HG03520 (cell line): ENCODE measurements at regions not wholly inside any gene's neighbourhood (a gene's known extent, or its start where the extent isn't known, plus 50 kb on each side); places are given as distances from the start of the nearest gene placed in this dataset.
"Not testable (repeated sequence)": the region's sequence is repeated elsewhere in the genome, so short reads cannot be mapped to it uniquely, and the experiment has no call there.

ENCODE experiments used
- ATAC-seq: cut with Tn5 transposase; IDR thresholded peaks from one replicate; pipeline ENCODE4 v1.9.1; 2021; ENCODE audit warnings: mild to moderate bottlenecking, moderate library complexity; ENCODE audit not compliant: unreplicated experiment

DNA sequence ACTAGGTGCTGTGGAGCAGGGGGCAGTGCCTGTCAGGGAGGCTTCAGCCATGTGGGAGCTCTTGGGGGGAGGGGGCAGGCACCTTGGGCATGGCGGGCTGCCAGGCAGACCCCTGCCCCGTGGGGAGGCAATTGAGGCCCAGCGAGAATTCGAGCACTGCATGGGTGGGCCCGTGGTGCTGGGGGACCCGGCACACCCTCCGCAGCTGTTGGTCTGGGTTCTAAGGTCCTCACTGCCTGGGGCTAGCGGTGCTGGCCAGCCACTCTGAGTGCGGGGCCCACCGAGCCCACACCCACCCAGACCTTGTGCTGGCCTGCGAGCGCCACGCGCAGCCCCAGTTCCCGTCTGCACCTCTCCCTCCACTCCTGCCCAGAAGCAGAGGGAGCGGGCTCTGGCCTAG lies 835.5 kb upstream of the CNTN5 start:
- ATAC-seq: no peak

DNA sequence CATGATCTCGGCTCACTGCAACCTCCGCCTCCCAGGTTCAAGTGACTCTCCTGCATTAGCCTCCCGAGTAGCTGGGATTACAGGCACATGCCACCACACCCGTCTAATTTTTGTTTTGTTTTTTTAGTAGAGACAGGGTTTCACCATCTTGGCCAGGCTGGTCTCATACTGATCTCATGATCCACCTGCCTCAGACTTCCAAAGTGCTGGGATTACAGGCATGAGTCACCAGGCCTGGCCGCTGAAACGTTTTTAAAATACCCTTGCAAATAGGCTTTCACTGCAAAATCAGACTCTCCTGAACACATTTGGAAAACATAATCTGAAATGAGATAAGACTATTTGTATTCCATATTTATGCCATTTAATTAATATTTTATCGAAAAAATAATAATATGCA lies 826.1 kb upstream of the CNTN5 start:
- ATAC-seq: no peak

DNA sequence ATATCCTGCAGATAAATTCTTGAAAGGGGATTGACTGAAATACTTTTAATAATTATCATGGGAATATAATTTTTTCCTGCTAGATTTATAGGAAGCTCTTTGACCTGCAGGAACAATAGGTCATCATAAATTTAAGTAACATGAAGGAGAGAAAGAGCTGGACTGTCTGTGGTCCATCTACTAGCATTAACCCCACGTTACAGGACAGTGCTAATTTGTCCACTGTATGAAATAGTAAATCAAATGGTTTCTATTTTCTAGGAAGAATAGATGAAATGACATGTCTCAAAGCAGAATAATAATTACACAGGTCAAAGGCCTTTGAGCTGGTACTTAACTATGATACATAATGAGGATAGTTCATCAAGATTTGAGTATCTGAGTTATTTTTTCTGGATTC lies 825.4 kb upstream of the CNTN5 start:
- no peak for ATAC-seq

DNA sequence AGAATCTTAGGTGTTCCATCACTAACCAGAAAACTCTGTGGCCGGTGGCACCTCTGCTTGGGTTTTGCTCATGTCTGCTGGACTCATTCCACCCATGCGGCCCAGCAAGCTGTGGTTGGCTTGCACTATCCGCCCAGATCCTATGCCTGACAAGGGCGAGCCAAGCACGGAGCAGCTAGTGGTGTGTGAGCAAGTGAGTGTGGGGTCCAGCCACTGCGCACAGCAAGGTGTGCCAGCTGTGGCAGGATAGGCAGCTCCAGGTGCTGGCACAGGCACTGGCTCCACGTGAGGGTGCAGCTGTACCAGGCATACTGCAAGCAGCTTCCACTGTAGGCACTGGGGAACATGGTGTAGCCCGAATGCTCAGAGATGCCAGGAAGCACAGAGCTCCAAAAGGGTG lies 813.7 kb upstream of the CNTN5 start:
- ATAC-seq: no peak

DNA sequence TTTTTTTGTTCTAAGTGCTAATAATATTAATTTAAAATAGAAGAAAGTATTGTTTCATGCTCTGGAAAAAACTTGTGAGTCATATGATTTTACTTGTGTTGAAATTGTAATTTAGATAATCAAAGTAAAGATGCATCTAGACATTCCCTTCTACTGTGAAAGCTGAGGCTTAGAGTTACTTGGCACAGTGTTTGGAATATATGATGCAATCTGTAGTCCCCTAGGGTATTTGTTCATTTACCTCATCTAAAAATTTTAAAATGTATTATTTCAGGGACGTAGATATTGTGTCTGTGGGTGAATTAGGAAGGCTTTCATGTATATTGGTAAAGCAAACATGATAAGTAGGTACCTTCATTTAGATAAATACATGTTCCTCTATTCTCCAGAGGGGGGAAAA lies 793.5 kb upstream of the CNTN5 start:
- no peak for ATAC-seq

DNA sequence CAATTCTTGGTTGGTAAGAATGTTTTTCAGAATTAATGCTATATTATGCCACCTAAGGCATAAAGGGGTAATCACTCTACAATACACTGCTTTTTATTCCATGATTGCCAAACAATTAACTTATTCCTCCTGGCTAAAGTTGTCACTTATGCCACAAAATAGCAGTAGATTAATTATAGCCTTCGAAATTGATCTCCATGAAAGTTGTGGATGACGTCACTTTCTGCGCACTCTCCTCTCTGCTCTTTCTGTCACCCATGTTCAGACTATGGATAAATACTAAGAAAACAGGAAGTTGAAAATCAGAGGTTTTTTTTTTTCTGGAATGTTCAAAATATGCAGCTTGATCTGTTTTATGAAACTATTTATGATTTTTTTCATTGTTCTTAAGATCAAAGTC lies 790.1 kb upstream of the CNTN5 start:
- no peak for ATAC-seq

DNA sequence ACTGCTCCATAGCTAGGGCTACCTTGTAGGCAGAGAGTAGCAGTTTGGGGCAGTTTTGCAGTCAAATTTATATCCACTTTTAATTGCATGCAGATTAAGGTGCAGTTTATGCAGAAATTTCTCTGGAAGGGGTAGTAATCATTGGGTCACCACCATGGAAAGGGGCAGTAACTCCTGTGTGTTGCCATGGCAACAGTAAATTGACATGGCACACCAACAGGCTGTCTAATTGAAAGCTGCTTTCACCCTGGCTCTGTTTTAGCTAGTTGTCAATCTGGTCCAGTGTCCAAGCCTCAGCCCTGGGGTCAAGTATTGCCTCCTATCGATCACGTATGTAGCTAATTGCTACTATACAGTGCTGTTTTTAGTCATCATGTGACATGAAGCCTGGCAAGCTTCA lies 786.1 kb upstream of the CNTN5 start:
- ATAC-seq: no peak

DNA sequence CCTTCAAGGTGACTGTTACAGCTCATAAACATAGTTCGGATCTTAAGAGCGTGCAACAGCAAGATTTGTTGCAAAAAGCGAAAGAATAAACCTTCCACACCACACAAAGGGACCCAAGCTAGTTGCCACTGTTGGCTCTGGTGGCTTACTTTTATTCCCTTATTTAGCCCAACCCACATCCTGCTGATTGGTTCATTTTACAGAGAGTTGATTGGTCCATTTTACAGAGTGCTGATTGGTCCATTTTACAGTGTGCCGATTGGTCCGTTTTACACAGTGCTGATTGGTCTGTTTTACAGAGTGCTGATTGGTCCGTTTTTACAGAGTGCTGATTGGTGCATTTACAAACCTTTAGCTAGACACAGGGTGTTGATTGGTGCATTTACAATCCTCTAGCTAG lies 776.9 kb upstream of the CNTN5 start:
- ATAC-seq: no peak

DNA sequence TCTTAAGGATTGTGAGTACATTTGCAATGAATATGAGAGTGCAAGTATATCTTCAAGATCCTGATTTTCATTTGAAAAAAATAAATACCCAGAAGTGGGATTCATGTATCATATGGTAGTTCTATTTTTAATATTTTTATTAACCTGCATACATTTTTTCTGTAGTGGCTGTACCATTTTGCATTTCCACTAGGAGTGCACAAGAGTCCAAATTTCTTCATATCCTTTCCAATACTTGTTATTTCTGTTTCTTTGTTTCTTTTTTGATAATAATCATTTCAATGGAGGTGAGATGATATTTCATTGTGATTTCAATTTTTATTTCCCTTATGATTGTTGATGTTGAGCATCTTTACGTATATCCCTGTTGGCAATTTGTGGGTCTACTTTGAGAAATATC lies 759.8 kb upstream of the CNTN5 start:
- ATAC-seq: no peak

DNA sequence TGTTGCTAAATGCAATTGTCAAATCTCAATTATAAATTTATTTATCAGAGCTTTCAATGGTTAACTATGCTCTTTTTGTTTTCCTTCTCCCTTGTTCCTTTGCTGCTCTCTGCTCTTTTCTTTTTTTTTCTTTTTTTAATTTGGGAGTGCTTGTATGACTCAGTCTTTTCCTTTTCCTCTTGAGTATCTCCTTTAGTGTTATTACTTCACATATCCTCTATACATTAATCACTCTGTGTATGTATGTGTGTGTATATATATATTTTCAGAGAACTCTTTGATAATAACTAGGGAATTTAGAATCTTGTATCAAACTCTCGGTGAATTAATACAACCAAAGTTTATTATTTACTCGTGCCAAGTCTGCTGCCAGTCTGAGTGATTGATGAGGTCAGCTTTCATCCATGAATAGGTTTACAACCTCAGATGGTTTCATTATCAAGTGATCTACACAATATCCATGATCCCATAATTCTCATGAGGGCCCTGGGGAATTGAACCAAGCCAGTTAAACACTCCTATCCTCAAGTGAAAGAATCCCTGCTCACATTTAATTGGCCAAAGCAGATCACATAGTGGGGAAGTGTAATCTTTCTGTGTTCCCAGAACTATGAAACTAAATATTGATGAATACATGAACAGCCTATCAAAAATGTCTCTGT lies 743.4 kb upstream of the CNTN5 start:
- ATAC-seq: no peak

DNA sequence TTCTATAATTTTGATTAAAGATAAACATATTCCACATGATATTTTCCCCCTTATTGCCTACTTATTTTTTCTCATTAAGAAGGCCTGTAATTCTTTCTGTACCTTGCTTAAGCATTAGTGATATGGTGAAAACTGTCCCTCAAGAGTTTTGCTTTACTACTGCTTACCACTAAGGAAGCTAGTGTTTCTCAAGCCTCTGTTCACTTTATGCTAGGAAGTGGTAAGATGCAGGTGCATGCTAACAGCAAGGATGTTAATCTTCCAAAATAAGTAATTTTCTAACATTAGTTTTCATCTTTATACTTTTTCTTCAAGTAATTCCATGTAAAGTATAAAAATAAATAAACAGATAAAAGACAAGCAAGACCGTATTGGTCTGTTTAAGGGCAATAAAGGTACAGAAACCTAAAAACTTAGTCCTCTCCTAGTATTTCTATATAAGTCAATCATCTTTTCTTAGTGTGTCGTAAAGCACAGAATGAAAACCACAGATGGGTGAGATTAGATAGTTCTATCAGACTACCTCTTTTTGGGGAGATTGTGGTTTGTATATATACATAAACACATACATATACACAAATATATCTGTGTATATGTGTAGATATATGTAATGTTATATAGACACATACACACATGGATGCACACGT lies 731.0 kb upstream of the CNTN5 start:
- no peak for ATAC-seq

DNA sequence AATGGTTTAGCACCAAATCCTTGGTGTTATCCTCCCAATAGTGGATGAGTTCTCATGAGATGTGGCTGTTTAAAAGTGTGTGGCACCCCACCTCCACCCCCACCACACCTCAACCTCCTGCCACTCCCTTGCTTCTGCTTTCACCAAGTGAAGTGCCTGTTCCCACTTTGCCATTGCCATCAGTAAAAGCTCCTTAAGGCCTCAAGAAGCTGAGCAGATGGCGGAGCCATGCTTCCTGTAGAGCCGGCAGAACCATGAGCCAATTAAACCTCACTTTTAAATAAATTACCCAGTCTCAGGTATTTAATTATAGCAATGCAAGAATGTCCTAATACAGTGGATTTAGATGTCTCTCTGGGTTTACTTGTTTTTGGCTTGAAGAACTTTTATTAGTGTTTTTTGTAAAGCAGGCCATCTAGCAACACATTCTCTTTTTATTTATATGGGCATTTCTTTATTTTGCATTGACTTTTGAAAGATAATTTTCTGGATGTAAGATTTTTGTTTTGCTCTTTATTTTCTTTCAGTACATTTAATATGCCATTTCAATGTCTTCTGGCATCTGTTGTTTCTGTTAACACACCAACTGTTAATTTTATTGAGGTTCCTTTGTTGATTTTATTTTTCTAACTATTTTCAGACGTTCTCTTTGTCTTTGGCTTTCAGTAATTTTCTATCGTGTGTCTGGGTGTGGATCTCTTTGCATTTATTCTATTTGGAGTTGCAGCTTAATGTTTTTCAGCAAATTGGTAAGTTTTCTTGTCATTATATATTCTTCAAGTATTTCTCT lies 724.5 kb upstream of the CNTN5 start:
- no peak for ATAC-seq

DNA sequence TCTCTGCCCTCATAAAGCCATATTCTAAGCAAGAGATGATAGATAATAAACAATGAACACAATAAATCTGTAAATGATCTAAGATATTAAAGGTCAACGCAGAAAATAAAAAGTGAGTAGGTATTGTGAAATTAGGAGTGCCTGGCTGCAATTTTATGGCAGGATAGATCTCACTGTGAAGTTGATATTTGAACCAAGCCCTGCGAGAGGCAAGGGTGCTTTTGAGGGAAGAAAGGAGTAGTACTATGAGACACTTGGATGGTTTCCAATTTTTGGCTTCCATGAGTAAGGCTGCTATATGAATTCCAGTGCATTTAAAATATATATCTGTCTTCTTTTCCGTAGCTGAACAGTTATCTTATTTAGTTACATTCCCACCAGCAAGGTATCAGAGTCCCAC lies 720.0 kb upstream of the CNTN5 start:
- ATAC-seq: no peak

DNA sequence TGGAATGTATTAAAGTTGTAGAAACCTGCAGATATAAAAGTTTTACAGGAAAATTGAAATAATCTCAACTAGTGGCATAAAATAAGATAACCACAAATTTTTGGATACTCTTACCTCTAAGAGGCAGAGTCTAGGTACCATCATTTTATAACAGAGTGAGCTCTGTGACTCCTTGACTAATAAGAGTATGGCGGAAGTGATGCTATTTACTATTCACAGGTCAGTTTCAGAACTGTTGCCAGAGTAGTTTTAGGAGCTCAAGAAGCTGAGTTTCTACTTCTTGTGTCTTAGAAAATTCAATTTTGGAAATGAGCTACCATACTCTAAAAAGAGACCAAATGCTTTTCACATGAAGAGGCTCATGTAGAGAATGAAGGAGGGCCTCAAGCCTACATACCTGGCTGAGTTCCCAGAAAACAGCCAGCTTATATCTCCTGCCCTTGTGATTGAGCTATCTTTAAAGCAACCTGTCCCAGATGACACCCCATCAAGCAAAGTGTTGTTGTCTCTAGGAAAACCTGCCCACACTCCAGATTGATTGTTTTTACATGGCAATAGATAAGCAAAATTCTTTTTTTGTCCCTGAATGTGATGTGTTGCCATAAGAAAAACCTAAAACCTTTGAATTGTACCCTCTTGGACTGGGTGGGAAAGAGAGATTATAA lies 712.8 kb upstream of the CNTN5 start:
- ATAC-seq: no peak

DNA sequence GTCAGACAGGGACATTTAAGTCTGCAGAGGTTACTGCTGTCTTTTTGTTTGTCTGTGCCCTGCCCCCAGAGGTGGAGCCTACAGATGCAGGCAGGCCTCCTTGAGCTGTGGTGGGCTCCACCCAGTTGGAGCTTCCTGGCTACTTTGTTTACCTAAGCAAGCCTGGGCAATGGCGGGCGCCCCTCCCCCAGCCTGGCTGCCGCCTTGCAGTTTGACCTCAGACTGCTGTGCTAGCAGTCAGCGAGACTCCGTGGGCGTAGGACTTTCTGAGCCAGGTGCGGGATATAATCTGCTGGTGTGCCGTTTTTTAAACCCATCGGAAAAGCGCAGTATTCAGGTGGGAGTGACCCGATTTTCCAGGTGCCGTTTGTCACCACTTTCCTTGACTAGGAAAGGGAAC lies 690.4 kb upstream of the CNTN5 start:
- ATAC-seq: not testable (repeated sequence)

DNA sequence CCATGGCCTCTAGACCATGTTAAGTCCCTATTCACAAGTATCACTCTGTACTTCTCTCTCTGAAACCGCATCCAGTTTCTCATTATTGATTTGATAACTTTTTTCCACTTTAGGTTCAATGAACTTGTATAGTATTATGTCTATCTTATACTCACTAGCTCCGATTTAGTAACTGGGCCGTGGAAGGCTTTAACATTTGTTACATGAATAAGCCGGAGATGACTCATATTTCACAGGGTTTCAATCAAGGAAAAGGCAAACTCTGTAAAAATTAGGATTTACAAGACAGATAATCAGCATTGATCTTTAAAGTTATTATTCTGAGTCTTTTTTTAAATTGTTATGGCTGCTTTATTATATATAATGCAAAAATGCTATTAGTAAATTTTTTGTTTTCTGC lies 662.2 kb upstream of the CNTN5 start:
- ATAC-seq: no peak

DNA sequence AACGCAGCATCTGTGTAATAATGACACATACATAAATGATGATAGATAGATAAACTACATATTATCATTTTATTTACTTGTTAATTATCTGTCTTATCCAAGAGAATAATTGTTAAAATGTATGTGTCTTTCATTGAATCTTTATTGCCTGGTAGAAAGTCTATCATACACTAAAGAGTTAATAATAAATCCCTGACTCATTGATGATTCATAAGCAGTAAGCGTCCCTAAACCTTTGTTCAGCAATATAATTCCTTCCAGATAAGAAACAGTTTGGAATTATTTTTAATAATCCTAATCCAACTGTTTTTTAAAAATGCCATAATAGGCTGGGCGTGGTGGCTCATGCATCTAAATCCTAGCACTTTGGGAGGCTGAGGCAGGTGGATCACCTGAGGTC lies 655.6 kb upstream of the CNTN5 start:
- ATAC-seq: no peak

DNA sequence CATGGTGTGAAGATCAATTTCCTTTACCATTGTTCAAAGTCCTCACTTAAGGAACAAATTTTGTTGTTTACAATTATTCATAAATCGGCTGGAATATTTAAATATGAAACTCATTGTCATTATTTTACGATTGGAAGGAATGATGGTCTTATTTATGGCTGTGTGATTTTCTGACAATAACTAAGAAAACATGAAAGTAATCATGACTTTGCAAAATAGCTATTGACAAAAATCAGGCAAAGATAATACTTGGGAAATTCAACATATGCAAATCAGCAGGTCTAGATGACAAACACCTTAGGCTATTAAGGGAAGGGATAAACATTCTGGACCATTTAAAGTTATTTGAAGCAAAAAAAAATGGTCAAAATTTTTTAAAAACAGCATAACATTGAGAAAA lies 654.8 kb upstream of the CNTN5 start:
- no peak for ATAC-seq

DNA sequence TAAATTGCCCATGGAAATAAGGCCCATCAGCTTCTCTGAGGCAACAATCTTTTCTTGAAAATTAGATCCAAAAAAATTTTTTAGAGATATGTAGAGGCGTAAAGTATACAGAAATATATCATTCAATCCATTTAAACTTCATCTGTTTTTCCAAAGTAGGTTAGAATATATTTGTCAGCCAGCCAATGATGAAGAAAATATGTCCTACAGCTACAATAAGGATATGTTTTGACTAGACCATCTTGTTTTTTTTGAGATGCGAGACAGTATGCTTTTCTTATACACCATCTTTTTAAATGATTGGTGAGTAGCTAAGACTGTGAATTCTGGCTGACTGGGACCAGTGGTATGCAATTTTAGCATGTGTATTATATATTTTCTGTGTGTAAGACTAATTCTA lies 630.4 kb upstream of the CNTN5 start:
- ATAC-seq: no peak

DNA sequence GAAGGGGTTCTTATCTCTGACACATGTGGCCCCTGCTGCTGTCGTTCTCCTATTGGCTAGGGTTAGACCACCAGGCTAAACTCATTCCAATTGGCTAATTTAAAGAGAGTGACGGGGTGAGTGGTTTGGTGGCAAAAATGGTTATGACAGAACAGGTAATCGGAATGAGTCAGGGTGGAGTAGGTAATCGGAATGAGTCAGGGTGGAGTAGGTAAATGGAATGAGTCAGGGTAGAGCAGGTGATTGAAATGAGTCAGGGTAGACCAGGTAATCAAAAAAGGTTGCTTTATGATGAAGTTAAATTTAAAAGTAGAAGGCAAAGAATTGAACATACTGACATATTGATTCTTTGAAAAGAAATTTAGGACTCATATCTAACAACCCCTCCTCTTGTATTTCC lies 626.2 kb upstream of the CNTN5 start:
- ATAC-seq: not testable (repeated sequence)

DNA sequence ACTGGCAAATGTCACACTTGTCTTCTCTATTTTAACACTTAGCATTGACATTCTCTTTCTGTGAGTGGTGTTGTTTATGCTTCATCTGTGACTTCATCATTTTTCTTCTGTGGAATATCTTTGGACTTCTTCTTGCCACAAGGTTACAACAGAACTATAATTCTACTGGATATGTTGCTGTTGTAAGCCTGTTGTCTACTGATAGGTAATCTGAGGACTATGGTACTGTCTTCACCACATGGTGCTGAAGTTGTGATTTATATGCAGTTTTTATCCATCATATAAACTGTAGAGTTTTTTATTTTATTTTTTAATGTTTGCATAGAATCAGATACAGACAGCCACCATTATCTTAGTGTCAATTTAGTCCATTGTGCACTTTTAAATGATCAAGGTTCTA lies 622.2 kb upstream of the CNTN5 start:
- no peak for ATAC-seq

DNA sequence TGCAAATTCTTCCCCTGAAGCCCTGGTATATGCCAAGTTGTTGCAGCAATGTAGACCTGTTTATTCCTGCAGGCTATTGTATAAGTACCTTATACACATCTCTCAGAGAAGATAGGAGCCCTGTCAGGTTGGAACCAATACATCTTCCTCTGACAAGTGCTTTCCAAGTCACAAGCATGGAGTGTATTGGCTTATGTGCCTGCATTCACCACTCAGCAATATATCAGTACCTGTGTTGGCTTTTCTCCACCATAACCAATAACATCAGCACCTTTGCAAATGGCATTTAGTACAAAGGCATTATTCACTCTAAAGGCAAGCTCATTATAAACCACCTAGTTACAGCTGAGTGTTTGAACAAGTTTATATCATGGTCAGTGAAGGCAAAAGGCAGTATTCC lies 611.7 kb upstream of the CNTN5 start:
- ATAC-seq: no peak
